ELR (cell line): ENCODE measurements at regions not wholly inside any gene's neighbourhood (a gene's known extent, or its start where the extent isn't known, plus 50 kb on each side); places are given as distances from the start of the nearest gene placed in this dataset.
A peak's percentile ranks its signal among the peaks of the same experiment; 100 is the strongest.

Experiments used
- DNase-seq: peaks from one replicate; pipeline ENCODE4 v3.0.0-alpha.2; 2015; ENCODE audit warnings: low read depth

- no peak for DNase-seq
Measured at GRCh38 chr1:30360281-30360680, 363.1 kb downstream of the MATN1 start.

DNA sequence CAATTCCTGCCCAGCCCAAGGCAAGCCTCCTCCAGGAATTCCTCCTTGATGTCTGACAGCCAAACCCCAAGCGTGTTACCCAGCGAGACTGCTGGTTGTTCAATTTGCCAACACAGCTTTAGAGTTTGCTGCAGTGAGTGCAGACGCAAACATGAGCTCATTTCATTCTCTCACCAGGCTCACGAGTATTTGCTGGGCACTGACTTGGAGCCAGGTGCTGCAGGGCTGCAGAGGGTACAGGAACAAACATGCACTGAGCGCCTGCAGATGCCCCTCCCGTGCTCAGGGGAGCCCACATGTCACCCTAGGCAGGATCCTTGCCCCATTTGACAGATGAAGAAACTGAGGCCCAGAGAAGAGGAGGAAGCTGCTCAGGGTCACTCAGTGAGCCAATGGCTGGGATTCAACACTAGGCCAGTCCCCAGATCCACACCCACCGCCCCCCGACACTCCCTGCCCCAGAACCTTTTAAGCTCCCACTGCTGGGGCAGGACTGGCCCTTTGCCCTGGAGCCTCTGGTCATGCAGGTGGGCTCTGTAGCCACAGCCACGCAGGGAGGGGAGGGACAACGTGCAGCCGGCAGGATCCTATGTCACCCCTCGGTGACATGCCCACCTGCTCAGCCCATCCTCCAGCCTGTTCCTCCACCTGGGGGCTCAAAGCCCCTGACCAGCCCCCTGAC lies 363.7 kb downstream of the MATN1 start:
- DNase-seq, result no peak

GRCh38 chr1:30358500-30358899 lies 364.9 kb downstream of the MATN1 start:
- no peak for DNase-seq

DNA sequence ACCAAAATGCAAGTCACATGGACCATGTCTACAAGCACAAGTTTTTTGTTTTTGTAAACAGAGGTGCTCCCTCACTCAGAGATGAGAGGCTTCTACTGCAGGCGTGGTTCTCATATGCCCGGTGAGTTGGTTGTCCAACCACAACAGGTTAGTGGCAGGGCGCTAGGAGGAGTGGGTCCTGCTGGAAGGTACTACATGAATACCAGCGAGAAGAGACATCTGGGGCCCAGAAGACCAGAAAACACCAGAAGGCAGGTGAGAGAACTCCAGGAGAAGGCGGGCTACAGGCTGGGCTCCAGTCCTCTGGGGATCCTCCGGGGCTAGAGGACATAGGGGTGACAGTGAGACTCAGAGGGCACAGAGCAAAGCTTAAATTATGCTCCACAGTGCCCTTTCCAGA lies 366.5 kb downstream of the MATN1 start:
- DNase-seq, result no peak

DNA sequence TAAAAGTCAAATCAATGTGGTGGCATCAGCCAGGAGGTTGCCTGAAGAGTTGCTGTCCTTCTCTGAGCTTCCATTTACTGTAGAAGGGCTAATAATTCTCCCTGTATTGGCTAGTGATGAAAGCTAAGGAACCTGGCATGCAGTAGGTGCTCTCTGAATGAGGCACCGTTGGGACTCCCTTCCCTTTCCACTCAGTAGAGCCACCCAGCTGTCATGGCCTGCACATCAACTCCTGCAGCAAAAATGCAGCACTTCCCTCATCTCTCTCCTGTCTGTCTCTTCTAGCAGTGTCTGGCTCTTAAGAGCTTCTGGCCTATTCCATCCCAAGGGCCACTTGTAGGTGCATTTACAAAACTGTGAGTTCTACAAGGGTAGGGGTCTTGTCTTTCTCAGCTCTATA lies 369.0 kb downstream of the MATN1 start:
- no peak for DNase-seq

DNA sequence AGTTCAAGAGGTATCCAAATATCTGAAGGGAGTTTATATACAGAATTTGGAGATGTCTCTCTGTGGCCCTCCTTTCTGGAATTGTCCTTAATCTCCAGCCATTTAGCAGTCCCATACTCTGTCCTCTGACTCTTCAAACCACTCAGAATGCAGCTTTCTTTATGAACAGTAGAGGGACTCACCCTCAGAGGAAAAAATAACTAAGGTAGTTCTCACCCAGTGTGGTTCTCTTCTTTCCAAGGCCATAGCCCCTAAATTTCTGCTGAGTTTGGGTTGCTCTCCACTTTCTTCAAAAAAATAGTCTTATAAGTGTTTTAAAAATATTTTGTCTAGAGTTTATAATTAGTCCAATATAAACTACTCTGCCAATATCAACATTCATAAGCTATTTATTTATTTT lies 369.7 kb downstream of the MATN1 start:
- DNase-seq, result peak; percentile 11

- no peak for DNase-seq
Measured at GRCh38 chr1:30348147-30348546, 375.2 kb downstream of the MATN1 start.

GRCh38 chr1:30345491-30346130 lies 377.8 kb downstream of the MATN1 start:
- no peak for DNase-seq

DNA sequence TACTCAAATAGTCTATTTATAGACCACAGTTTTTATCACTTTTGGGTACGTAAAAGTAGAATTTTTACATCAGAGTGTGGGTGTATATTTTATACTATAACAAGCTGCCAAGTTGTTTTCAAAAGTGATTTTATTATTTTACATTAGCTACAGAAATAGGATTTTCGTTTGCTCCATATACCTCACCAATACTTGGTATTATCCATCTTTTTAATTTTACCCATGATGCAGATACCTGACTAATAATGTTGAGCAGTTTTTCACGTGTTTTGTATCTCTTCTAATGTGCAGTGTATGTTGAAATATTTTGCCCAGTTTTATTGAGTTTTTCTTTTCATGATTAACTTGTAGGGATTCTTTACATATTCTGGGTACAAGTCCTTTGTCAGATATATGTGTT lies 379.8 kb downstream of the MATN1 start:
- DNase-seq, result no peak

GRCh38 chr1:30342535-30343141 lies 380.7 kb downstream of the MATN1 start:
- no peak for DNase-seq

DNA sequence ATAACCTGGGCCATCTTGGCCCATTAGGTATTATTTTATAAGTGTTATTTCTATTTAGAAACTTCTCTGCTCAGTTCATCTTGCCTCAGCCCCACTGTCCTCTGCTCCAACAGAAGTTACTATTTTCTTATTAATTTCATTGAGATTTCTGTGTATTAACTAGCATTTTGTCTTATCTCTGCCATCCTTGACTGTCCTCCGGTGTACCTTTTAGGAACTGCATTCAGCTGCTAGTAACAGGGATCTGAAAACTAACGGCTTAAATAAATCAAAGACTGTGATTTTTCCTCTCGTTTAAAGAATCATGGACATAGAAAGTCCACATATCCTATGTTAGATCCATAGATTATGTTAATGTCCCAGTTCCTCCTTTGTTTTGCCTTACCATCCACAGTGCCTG lies 382.5 kb downstream of the MATN1 start:
- DNase-seq, result no peak

GRCh38 chr1:30339866-30340265 lies 383.5 kb downstream of the MATN1 start:
- no peak for DNase-seq

DNA sequence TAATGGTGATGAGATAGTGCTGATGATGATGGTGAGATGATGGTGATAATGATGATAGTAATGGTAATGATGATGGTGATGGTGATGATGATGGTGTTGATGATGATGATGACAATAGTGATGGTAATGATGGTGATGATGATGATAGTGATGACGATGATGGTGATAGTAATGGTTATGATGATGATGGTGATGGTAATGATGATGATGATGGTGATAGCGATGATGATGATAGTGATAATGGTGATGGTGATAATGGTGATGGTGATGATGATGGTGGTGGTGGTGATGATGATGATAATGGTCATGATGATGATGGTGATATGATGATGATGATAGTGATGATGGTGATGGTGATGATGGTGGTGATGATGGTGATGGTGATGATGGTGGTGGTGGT lies 384.6 kb downstream of the MATN1 start:
- DNase-seq, result no peak

DNA sequence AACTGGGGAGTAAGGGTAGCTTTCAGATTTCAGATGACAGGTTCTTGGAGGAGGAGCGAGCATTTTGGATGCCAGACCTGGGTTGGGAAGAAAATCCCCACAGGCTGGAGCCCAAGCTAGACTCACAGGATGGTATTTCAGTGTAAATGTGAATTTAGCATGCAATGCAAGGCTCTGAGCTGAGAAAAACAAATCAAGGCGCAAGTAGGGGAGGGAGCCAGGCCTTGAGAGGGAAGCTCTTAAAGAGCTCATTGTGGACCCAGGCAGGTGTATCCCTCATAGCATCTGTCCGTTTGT lies 386.1 kb downstream of the MATN1 start:
- DNase-seq, result no peak

DNA sequence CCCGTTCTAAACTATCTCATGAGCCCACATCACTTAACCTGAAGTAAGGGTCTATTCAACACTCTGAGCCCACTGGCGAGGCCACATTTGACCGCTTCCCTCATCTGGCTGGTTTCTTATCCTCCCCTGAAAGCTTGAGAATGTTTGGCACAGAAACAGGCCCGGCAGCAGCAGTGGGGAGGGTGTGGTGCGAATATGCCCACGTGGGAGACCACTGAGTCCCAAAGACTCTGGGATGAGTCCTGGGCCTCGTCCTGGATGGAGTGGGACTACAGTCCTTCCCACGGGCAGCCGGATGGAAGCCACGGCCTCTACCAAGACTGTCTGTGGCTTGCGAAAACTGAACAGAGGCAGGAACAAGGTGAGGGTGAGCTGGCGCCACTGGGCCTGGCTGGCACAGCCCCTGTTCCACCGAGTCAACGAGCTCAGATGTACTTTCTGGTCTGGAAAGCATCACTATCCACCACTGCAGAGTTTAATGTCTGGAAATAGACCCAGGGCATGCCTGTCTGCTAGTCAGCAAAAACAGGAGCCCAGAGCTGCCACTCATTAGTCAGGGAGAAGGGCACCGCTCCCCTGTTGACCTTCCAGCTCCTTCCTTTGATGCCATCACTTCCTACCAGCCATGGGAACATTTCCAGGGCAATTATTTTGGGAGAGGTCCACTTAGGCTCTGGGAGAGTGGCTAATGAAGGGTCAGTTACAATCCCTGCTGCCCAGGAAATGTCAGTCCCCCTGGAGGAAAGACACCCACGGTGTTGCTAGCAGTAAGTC lies 386.6 kb downstream of the MATN1 start:
- DNase-seq, result no peak

DNA sequence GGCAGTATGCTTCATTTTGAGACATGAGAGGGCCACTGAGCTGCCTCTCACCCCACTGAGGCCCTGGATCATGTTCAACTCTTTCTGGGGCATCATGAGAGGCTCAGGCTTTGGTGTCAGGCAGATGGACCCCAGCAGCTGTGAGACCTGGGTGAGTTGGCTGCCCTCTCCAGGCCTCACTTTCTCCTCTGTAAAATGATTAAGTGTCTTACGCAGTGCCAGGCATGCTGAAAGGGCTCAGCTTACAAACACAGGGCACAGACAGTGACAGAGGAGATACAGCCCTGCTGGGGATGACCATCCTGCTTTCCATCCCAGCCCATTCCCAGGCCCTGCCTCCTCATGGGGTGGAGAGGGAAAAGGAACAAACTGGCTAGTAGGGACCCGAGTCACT lies 387.4 kb downstream of the MATN1 start:
- DNase-seq, result no peak

DNA sequence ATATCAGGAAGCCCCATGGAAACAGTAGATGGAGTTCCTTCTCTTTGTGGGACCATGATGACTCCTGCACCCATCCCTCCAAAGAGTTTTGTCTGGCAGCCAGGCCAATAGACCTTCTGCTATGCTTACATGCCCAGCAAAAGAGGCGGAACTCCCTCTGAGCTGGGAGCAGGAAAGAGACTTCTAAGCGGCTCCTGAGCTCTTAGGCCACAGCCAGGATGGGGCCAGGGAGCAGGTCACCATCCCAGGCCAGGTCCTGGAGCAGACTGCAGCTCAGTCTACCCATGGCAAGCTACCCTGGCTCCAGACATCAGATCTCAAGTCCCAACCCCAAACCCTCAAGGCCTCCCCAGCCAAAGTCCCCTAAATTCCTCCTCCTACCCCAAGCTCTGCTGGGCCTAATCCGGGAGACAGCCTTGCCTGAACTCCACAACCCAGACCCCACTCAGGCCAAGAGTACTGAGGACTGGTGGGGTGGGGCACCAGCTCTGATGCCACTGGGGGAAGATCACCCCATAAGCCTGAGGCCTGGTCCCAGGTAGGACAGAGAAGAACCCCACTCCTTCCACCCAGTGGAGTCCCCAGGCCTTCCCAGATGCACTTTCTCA lies 387.9 kb downstream of the MATN1 start:
- no peak for DNase-seq

DNA sequence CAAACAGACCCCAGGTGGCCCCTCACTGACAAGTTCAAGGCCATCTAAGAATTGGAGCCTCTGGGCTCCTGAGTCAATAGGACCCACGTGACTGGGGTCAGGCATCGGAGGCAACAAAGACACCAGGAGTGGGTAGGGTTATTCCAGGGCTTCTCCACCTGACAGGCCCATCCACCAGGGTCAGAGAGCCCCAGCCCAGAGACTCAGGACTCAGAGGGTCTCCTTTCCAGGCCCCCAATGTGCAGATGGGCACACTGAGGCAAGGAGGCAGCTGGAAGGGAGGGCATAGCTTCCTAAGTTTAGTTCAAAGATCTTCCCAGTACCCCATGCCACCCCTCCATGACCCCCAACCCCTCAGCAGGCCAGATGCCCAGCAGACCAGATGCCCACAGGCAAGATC lies 388.6 kb downstream of the MATN1 start:
- DNase-seq, result no peak

- DNase-seq, result no peak
Measured at GRCh38 chr1:30332116-30333094, 391.0 kb downstream of the MATN1 start.

GRCh38 chr1:30331415-30332065 lies 391.8 kb downstream of the MATN1 start:
- DNase-seq, result no peak

DNA sequence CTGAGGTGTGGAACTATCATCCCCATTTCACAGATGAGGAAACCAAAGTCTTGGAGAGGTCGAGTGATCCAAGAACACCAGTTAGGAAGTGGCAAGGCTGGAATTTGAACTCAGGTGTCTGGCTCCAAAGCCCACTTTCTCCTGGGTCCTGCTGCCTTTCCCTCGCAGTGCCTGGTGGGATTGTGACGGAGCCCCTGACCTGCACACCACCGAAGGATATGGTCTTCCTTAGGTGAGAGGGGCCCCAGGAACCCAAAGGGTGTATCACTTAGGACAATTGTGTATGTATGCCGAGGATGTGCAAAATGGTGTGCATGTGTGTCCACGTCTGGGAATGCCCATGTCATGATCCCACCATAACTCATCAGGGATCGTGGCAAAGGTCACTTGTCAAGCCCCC lies 392.7 kb downstream of the MATN1 start:
- DNase-seq, result no peak
